Fibroblast of pulmonary artery (primary cell): ENCODE measurements at regions not wholly inside any gene's neighbourhood (a gene's known extent, or its start where the extent isn't known, plus 50 kb on each side); places are given as distances from the start of the nearest gene placed in this dataset.

ENCODE experiments used
- DNase-seq: peaks from one replicate; pipeline ENCODE4 v3.0.0-alpha.2; 2010; ENCODE audit warnings: low read depth
- H3K4me3 ChIP-seq: replicated peaks from 2 replicates; pipeline ENCODE4 v1.5.1; 2011; ENCODE audit warnings: low read depth, mild to moderate bottlenecking, control low read depth, low read length, moderate library complexity
- TF ChIP-seq, protein P1 (sequence below): IDR thresholded peaks from 2 replicates; pipeline ENCODE4 v1.5.1; 2011; ENCODE audit warnings: mild to moderate bottlenecking, control low read depth, low read length, inconsistent platforms; ENCODE audit errors: missing control alignments

DNA sequence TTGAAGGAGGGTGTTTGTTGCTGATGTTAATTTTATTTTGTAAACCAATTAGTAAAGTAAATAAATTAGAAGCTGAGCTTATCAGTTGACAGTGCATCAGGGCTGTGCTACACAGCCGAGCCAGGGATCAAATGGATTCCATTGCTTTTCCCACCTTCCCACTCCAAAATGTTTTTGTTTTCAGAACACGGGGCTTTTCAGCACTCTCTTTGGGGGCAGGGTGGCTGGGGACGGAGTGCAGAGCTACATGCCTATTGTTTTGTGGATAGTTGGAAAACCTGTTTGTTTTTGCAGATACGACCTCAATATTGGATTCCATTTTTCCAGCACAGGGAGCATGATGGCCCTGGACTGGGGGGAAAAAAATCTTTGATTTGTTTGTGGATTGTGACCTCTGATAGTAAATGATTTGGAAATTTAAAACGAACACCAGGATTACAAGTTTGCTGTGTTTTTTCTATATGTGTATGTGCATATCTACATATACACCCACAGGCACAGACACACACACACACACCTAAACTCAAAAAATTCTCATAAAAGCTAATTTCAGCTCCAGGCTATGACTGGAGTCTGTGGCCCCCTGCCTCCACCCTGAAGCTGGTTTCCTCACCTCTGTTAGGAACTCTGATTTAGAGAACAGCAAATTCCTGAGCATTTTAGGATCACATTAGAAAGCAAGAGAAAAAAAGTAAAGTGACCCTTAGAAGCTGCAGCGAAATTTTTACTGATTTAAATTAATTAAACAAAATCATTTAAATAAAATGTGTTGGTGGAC is 371.7 kb upstream of the IRX2 start:
- TF ChIP-seq, protein P1, sequence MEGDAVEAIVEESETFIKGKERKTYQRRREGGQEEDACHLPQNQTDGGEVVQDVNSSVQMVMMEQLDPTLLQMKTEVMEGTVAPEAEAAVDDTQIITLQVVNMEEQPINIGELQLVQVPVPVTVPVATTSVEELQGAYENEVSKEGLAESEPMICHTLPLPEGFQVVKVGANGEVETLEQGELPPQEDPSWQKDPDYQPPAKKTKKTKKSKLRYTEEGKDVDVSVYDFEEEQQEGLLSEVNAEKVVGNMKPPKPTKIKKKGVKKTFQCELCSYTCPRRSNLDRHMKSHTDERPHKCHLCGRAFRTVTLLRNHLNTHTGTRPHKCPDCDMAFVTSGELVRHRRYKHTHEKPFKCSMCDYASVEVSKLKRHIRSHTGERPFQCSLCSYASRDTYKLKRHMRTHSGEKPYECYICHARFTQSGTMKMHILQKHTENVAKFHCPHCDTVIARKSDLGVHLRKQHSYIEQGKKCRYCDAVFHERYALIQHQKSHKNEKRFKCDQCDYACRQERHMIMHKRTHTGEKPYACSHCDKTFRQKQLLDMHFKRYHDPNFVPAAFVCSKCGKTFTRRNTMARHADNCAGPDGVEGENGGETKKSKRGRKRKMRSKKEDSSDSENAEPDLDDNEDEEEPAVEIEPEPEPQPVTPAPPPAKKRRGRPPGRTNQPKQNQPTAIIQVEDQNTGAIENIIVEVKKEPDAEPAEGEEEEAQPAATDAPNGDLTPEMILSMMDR: no peak
- DNase-seq: no peak
- H3K4me3 ChIP-seq: no peak overlapping the region

DNA sequence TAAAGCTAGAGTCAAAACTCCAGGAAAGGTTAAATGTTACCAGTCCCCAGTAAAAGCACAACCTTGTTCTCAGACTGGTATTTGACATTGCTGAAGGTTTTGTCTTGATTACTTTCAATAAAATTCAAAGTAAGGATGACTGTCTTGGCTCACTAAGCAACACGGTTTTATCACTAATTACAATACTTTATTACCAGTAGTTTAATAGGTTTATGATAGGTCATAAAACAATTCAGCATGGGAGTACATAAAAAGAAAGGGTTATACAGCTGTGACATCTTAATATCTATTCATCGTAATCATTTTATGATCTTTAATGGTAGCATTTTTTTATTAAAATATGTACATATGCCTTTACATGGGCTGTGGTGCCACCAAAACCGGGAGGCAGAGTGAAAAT is 370.7 kb upstream of the IRX2 start:
- TF ChIP-seq, protein P1: no peak
- DNase-seq: no peak
- H3K4me3 ChIP-seq: no peak overlapping the region

DNA sequence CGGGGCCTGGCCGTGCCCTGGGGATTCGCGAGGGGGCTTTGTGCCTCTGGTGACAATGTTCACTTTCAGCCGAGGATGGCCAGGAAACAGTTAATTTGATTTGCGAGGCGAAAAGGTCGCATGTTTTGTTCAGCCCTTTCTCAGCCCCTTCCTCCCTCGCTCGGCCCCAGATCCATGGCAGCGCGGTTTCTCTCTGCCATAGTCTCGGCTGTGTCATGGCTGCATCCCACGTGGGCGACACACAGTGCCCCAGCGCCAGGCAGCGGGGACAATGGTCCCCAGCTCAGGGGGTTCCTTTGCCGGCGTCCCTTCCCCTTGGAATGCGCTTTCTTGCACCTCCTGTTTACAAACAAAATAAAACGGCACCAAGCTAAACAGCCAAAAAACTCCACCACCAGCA is 370.3 kb upstream of the IRX2 start:
- no peak for DNase-seq
- no peak overlapping the region for H3K4me3 ChIP-seq
- TF ChIP-seq, protein P1: no peak

DNA sequence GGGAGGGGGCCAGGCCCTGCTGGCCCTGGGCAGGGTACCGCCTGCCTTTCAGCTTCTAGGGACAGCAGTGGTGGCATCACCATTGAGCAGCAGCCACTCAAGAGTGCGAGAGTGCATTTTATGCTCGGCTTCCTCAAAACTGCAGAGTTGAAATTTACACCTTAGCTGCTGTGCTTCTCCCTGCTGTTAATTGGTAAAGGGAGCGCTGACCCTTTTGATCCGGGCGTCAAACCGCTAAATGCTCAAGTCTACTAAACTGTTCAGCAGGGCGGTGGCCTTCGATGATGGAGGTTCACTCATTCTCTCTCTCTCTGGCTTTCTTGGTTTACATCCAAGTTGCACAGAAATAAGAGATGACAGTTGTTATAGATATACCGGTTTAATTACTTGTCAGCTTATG is 368.6 kb upstream of the IRX2 start:
- TF ChIP-seq, protein P1: no peak
- DNase-seq: no peak
- H3K4me3 ChIP-seq: no peak overlapping the region

DNA sequence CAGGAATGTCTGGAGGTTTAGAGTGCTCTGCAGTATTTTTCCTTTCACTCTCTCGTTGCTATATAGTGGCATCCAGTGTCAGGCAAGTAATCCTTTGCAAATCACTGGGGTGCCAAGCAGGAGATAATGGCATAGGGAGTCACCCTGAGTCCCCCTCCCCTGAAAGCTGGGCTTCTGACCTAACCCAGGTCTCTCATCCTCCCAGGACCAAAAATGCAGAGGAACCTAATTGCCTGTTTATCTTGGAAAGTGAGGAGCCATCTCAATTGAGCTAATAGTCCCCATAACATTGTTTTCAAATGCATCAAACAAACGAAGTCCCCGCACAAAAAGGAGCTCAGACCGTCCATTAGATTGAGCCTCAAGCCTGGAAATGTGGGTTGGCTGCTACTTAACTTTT is 368.0 kb upstream of the IRX2 start:
- no peak for DNase-seq
- no peak overlapping the region for H3K4me3 ChIP-seq
- TF ChIP-seq, protein P1: no peak

DNA sequence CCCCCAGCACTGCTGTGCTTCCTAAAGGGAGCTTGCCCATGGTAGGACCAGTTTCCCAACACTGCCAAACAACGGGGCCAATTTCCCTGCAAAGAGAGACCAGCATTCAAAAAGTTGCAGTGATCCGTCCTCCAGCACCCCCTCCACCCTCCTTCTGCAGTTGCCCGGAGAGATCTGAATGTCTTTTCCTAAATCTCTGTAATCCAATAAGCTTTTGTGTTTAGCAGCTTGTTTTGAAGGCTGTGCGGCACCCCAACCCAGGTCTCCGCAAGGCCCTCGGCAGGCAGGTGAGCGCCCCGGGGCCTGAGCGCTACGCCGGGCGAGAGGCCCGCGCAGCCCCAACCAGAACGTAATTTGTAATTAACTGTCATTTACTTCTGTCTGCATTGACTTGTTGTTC is 366.9 kb upstream of the IRX2 start:
- H3K4me3 ChIP-seq: no peak overlapping the region
- DNase-seq: no peak
- TF ChIP-seq, protein P1: no peak

DNA sequence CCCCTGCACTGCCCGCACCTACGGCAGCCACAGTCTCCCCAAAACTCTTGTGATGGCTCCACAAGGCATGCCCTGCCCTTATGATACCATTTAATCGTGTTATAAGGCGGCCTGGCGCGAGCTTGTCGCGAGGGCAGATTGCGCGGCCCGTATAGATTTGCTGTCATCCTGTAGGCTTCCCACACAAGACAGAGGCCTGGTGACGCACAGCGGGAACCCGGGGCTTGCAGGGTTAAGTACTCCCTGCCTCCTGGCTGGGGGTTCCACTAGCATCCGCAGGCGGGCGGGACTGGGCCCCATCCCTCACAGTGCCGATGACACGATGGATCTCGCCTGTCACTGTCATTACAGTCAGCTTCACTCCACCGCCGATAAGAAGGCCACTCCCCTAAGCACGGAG is 364.9 kb upstream of the IRX2 start:
- TF ChIP-seq, protein P1: no peak
- no peak for DNase-seq
- H3K4me3 ChIP-seq: no peak overlapping the region
